Ishikawa (cell line): ENCODE measurements at regions not wholly inside any gene's neighbourhood (a gene's known extent, or its start where the extent isn't known, plus 50 kb on each side); places are given as distances from the start of the nearest gene placed in this dataset.

Source experiments
- CEBPB ChIP-seq: IDR thresholded peaks from 2 replicates; pipeline ENCODE4 v1.6.1; 2012
- CREB1 ChIP-seq: IDR thresholded peaks from 2 replicates; pipeline ENCODE4 v1.6.1; 2012; ENCODE audit warnings: low read depth
- EGR1 ChIP-seq: IDR thresholded peaks from 2 replicates; pipeline ENCODE4 v1.6.1; 2012
- EP300 ChIP-seq: IDR thresholded peaks from 2 replicates; pipeline ENCODE4 v1.6.1; 2012; ENCODE audit warnings: borderline replicate concordance
- FOXM1 ChIP-seq: IDR thresholded peaks from 2 replicates; pipeline ENCODE4 v1.6.1; 2012; ENCODE audit warnings: low read depth, borderline replicate concordance
- MAX ChIP-seq: IDR thresholded peaks from 2 replicates; pipeline ENCODE4 v1.6.1; 2012
- NFIC ChIP-seq: IDR thresholded peaks from 2 replicates; pipeline ENCODE4 v1.6.1; 2012
- RAD21 ChIP-seq: IDR thresholded peaks from 2 replicates; pipeline ENCODE4 v1.6.1; 2012; ENCODE audit warnings: low read depth
- REST ChIP-seq: IDR thresholded peaks from 2 replicates; pipeline ENCODE4 v1.6.1; 2012; ENCODE audit warnings: low read depth, mild to moderate bottlenecking
- TAF1 ChIP-seq: IDR thresholded peaks from 2 replicates; pipeline ENCODE4 v1.6.1; 2012; ENCODE audit warnings: low read depth, mild to moderate bottlenecking
- TCF12 ChIP-seq: IDR thresholded peaks from 2 replicates; pipeline ENCODE4 v1.6.1; 2012; ENCODE audit warnings: low read depth
- TEAD4 ChIP-seq: IDR thresholded peaks from 2 replicates; pipeline ENCODE4 v1.6.1; 2012
- USF1 ChIP-seq: IDR thresholded peaks from 2 replicates; pipeline ENCODE4 v1.6.1; 2012
- YY1 ChIP-seq: IDR thresholded peaks from 2 replicates; pipeline ENCODE4 v1.6.1; 2012; ENCODE audit warnings: low read depth
- ZBTB7A ChIP-seq: IDR thresholded peaks from 2 replicates; pipeline ENCODE4 v1.6.1; 2012; ENCODE audit warnings: low read depth

- TF ChIP-seq TCF12 (no peak), RAD21 (no peak), MAX (no peak), REST (no peak), EP300 (no peak), ZBTB7A (no peak), USF1 (no peak), YY1 (no peak), TEAD4 (no peak), TAF1 (no peak), CREB1 (no peak), FOXM1 (no peak), EGR1 (no peak), CEBPB (no peak), NFIC (no peak)
These were observed 263.2 kb upstream of the CDH7 start for GRCh38 chr18:65487569-65487968.

- TF ChIP-seq CEBPB (no peak), TEAD4 (no peak), RAD21 (no peak), EP300 (no peak), TCF12 (no peak), YY1 (no peak), FOXM1 (no peak)
These were observed 273.4 kb upstream of the CDH7 start for GRCh38 chr18:65477455-65477854.

- no peak for TF ChIP-seq REST
- no peak for TF ChIP-seq YY1
- TF ChIP-seq FOXM1: no peak
- no peak for TF ChIP-seq USF1
- no peak for TF ChIP-seq EP300
These were observed 281.9 kb upstream of the CDH7 start for GRCh38 chr18:65468881-65469280.

GRCh38 chr18:65464361-65464760 lies 286.5 kb upstream of the CDH7 start:
- TF ChIP-seq YY1 (no peak), CEBPB (no peak), TCF12 (no peak), TAF1 (no peak), NFIC (no peak), ZBTB7A (no peak)

- TF ChIP-seq TAF1 (no peak), EP300 (no peak), ZBTB7A (no peak), REST (no peak), TCF12 (no peak), EGR1 (no peak), MAX (no peak), CEBPB (no peak), NFIC (no peak), TEAD4 (no peak), CREB1 (no peak), USF1 (no peak), YY1 (no peak), RAD21 (no peak), FOXM1 (no peak)
These were observed 291.1 kb upstream of the CDH7 start for GRCh38 chr18:65459741-65460140.
